ENCODE measurements at regions not wholly inside any gene's neighbourhood (a gene's known extent, or its start where the extent isn't known, plus 50 kb on each side); places are given as distances from the start of the nearest gene placed in this dataset.

GRCh38 chr2:18094277-18094676 lies 215.8 kb downstream of the KCNS3 start:
- TF ChIP-seq SP1 (IDR thresholded peaks at IDR 0.05) (no peak), TARDBP (IDR thresholded peaks at IDR 0.05) (no peak), ZNF384 (IDR thresholded peaks at IDR 0.05) (no peak), FOXM1 (IDR thresholded peaks at IDR 0.05; ENCODE audit: borderline replicate concordance) (no peak), CTBP1 (IDR thresholded peaks at IDR 0.05; ENCODE audit: borderline replicate concordance) (no peak), BHLHE40 (IDR thresholded peaks at IDR 0.05; ENCODE audit: borderline replicate concordance) (no peak)
